ENCODE measurements at regions not wholly inside any gene's neighbourhood (a gene's known extent, or its start where the extent isn't known, plus 50 kb on each side); places are given as distances from the start of the nearest gene placed in this dataset.
"Not testable (repeated sequence)": the region's sequence is repeated elsewhere in the genome, so short reads cannot be mapped to it uniquely, and the experiment has no call there.

DNA sequence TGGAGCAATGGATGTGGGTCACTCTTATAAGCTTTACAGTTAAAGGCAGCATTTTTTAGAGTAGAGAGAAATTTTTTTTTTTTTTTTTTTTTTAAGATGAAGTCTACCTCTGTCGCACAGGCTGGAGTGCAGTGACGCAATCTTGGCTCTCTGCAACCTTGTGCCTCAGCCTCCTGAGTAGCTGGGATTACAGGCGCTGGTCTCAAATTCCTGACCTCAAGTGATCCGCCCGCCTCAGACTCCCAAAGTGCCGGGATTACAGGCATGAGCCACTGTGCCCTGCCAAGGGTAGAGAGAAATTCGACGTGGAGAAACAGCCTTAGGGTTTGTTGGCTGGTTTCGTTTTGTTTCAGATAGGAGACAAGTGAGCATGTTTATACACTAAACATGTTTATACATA, 594.2 kb upstream of the ADAMTS5 start:
- H4K20me1 ChIP-seq (ENCODE audit: insufficient read depth, low read depth, low read length) = no peaks in the 10 kb centered on the region
- H3K9me3 ChIP-seq (ENCODE audit: low read length) = peaks cover 11% of the 10 kb centered on the region
- H3K4me2 ChIP-seq (ENCODE audit: low read depth, low read length, poor library complexity, severe bottlenecking) = no peak overlapping the region
- no peak overlapping the region for H3K4me3 ChIP-seq (ENCODE audit: low read length)
- H3K27ac ChIP-seq (ENCODE audit: low read length) = no peak overlapping the region
- H3K9ac ChIP-seq (ENCODE audit: low read length) = no peak overlapping the region
- H3K4me1 ChIP-seq (ENCODE audit: low read length) = no peaks in the 10 kb centered on the region
- no peaks in the 10 kb centered on the region for H3K9me2 ChIP-seq (replicated peaks; ENCODE audit: insufficient read depth, low read length)
- H3K36me3 ChIP-seq (ENCODE audit: insufficient read depth, low read length) = no peaks in the 10 kb centered on the region
- H3K79me2 ChIP-seq (ENCODE audit: low read length) = no peaks in the 10 kb centered on the region
- H2AFZ ChIP-seq (ENCODE audit: low read length) = no peak overlapping the region
- DNase-seq = no peak
- no peaks in the 10 kb centered on the region for H3K27me3 ChIP-seq (ENCODE audit: low read length)

DNA sequence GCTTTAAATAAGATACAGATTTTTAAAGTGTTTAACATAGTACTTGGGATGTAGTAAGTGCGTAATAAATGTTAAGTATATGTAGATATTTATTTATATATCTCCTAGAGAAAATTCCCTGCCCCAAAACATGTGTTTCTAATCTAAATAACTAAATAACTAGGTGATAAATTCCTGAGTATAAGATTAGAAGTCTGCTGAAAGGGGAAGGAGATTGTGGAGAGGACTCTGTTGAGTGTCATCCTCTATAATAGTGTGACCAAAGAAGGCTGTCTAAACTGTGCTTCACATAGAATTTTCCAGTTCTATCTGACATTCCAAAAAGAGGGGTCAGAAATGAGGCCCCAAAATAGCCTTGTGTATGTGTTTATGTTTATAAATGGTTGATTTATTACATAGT, 590.5 kb upstream of the ADAMTS5 start:
- H3K36me3 ChIP-seq (ENCODE audit: insufficient read depth, low read length) = no peaks in the 10 kb centered on the region
- H3K9ac ChIP-seq (ENCODE audit: low read length) = no peak overlapping the region
- no peaks in the 10 kb centered on the region for H3K9me2 ChIP-seq (replicated peaks; ENCODE audit: insufficient read depth, low read length)
- H3K79me2 ChIP-seq (ENCODE audit: low read length) = no peaks in the 10 kb centered on the region
- DNase-seq = no peak
- no peaks in the 10 kb centered on the region for H3K27me3 ChIP-seq (ENCODE audit: low read length)
- H3K4me3 ChIP-seq (ENCODE audit: low read length) = no peak overlapping the region
- no peak overlapping the region for H3K4me2 ChIP-seq (ENCODE audit: low read depth, low read length, poor library complexity, severe bottlenecking)
- H3K27ac ChIP-seq (ENCODE audit: low read length) = no peak overlapping the region
- no peaks in the 10 kb centered on the region for H3K4me1 ChIP-seq (ENCODE audit: low read length)
- H3K9me3 ChIP-seq (ENCODE audit: low read length) = peaks cover 16% of the 10 kb centered on the region
- H4K20me1 ChIP-seq (ENCODE audit: insufficient read depth, low read depth, low read length) = no peaks in the 10 kb centered on the region
- no peak overlapping the region for H2AFZ ChIP-seq (ENCODE audit: low read length)

DNA sequence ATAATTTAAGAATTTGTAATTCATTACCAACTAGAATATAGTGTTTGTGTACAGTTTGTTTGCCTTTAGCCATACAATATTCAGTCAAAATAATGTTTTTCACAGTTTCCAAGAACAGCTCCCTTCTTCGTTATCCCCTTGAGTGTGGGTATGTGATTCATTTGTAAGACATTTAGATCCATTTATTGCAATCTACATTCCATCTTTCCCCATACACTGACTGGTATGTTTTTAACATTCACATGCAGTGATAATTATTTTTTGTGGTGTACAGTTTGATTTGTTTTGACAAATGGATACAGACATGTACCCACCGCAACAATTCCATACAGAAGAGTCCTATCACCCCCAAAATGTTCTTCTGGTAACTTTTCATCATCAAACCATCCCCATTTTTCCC, 589.1 kb upstream of the ADAMTS5 start:
- no peak for DNase-seq
- Histone ChIP-seq H3K79me2 (ENCODE audit: low read length) (no peaks in the 10 kb centered on the region), H2AFZ (ENCODE audit: low read length) (no peak overlapping the region), H3K4me1 (ENCODE audit: low read length) (no peaks in the 10 kb centered on the region), H3K4me3 (ENCODE audit: low read length) (no peak overlapping the region), H3K36me3 (ENCODE audit: insufficient read depth, low read length) (no peaks in the 10 kb centered on the region), H4K20me1 (ENCODE audit: insufficient read depth, low read depth, low read length) (no peaks in the 10 kb centered on the region), H3K27me3 (ENCODE audit: low read length) (no peaks in the 10 kb centered on the region), H3K9me3 (ENCODE audit: low read length) (peaks cover 19% of the 10 kb centered on the region), H3K9ac (ENCODE audit: low read length) (no peak overlapping the region), H3K4me2 (ENCODE audit: low read depth, low read length, poor library complexity, severe bottlenecking) (no peak overlapping the region), H3K27ac (ENCODE audit: low read length) (no peak overlapping the region), H3K9me2 (replicated peaks; ENCODE audit: insufficient read depth, low read length) (no peaks in the 10 kb centered on the region)

DNA sequence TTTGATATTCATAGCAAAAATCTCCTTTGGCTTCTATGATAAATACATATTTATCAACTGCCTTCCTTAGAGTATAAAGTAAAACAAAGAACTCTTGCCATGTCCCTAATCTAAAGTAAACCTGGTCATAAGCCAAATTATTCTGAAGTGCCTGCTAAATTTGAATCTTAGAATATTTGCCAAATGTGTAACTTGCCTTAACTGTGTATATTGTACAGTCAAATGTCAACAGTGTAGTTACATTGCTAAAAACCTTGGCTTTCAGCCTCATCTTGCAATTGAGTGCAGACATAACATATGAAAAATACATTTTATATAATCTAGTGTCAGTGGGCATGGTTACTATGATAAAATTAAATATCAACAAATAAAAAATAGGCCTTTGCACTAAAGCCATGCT, 583.4 kb upstream of the ADAMTS5 start:
- Histone ChIP-seq H4K20me1 (ENCODE audit: insufficient read depth, low read depth, low read length) (no peaks in the 10 kb centered on the region), H3K9ac (ENCODE audit: low read length) (no peak overlapping the region), H2AFZ (ENCODE audit: low read length) (no peak overlapping the region), H3K9me3 (ENCODE audit: low read length) (peaks cover 28% of the 10 kb centered on the region), H3K79me2 (ENCODE audit: low read length) (no peaks in the 10 kb centered on the region), H3K36me3 (ENCODE audit: insufficient read depth, low read length) (no peaks in the 10 kb centered on the region), H3K4me3 (ENCODE audit: low read length) (no peak overlapping the region), H3K9me2 (replicated peaks; ENCODE audit: insufficient read depth, low read length) (no peaks in the 10 kb centered on the region), H3K27ac (ENCODE audit: low read length) (no peak overlapping the region), H3K27me3 (ENCODE audit: low read length) (no peaks in the 10 kb centered on the region), H3K4me1 (ENCODE audit: low read length) (no peaks in the 10 kb centered on the region), H3K4me2 (ENCODE audit: low read depth, low read length, poor library complexity, severe bottlenecking) (no peak overlapping the region)
- DNase-seq = no peak

DNA sequence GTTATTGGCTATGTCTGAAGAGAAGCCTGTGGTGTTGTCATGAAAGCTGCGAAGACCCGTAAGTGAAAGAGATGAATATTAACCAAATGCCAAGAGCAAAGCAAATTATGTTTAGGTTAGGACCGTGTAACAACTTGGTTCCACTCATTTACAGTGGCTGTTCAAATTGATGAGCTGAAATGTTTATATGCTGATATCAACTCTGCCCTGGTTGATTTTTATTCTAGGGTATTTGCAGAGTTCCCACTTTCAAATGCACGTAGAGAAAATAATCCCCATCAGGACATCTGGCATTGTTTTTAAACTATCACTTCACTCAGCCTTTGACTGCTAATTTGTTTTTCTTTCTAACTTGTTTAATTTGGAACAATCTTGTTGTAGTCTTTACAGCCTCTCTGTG, 581.6 kb upstream of the ADAMTS5 start:
- DNase-seq = no peak
- H4K20me1 ChIP-seq (ENCODE audit: insufficient read depth, low read depth, low read length) = no peaks in the 10 kb centered on the region
- H3K36me3 ChIP-seq (ENCODE audit: insufficient read depth, low read length) = no peaks in the 10 kb centered on the region
- no peak overlapping the region for H3K4me3 ChIP-seq (ENCODE audit: low read length)
- no peaks in the 10 kb centered on the region for H3K27me3 ChIP-seq (ENCODE audit: low read length)
- H3K27ac ChIP-seq (ENCODE audit: low read length) = no peak overlapping the region
- no peak overlapping the region for H3K4me2 ChIP-seq (ENCODE audit: low read depth, low read length, poor library complexity, severe bottlenecking)
- H3K9me2 ChIP-seq (replicated peaks; ENCODE audit: insufficient read depth, low read length) = no peaks in the 10 kb centered on the region
- H3K4me1 ChIP-seq (ENCODE audit: low read length) = no peaks in the 10 kb centered on the region
- H3K9ac ChIP-seq (ENCODE audit: low read length) = no peak overlapping the region
- H3K79me2 ChIP-seq (ENCODE audit: low read length) = no peaks in the 10 kb centered on the region
- peaks cover 29% of the 10 kb centered on the region for H3K9me3 ChIP-seq (ENCODE audit: low read length)
- H2AFZ ChIP-seq (ENCODE audit: low read length) = no peak overlapping the region

DNA sequence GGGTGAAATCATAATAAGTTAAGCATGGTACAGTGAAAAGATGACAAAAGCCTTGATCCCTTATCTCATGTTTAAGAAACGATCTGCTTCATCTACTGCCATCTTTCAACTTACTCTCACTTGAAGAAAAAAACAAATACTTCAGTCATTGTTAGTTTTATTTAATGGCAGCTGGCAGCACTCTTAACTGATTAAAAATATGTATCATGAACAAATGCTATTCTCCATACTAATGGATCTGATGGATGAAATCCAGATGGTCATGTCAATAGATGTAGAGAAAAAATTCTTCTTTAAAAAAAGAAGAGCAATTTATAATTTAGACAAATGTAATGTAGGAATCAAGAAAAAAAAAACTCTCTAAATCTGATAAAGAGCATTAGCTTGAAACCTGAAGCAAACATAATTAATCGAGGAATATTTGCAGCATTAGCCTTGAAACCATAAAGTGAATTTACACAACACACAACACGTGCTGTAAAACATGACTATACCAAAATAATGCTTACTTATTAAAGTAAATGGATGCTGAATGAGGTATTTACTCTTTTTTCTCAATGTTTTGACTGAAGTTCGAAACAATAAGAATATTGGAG, 579.0 kb upstream of the ADAMTS5 start:
- Histone ChIP-seq H3K27me3 (ENCODE audit: low read length) (no peaks in the 10 kb centered on the region), H3K27ac (ENCODE audit: low read length) (no peak overlapping the region), H3K4me2 (ENCODE audit: low read depth, low read length, poor library complexity, severe bottlenecking) (no peak overlapping the region), H3K9me3 (ENCODE audit: low read length) (peaks cover 23% of the 10 kb centered on the region), H3K79me2 (ENCODE audit: low read length) (no peaks in the 10 kb centered on the region), H4K20me1 (ENCODE audit: insufficient read depth, low read depth, low read length) (no peaks in the 10 kb centered on the region), H3K9ac (ENCODE audit: low read length) (no peak overlapping the region), H3K36me3 (ENCODE audit: insufficient read depth, low read length) (no peaks in the 10 kb centered on the region), H2AFZ (ENCODE audit: low read length) (no peak overlapping the region), H3K4me3 (ENCODE audit: low read length) (no peak overlapping the region), H3K4me1 (ENCODE audit: low read length) (no peaks in the 10 kb centered on the region), H3K9me2 (replicated peaks; ENCODE audit: insufficient read depth, low read length) (no peaks in the 10 kb centered on the region)
- DNase-seq = no peak

DNA sequence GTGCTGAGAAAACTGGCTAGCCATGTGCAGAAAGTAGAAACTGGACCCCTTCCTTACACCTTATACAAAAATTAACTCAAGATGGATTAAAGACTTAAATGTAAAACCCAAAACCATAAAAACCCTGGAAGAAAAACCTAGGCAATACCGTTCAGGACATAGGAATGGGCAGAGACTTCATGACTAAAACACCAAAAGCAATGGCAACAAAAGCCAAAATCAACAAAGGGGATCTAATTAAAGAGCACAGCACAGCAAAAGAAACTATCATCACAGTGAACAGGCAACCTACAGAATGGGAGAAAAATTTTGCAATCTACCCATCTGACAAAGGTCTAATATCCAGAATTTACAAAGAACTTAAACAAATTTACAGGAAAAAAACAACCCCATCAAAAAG, 575.2 kb upstream of the ADAMTS5 start:
- not testable (repeated sequence) for H3K9me3 ChIP-seq (ENCODE audit: low read length); H3K4me2 ChIP-seq (ENCODE audit: low read depth, low read length, poor library complexity, severe bottlenecking)

DNA sequence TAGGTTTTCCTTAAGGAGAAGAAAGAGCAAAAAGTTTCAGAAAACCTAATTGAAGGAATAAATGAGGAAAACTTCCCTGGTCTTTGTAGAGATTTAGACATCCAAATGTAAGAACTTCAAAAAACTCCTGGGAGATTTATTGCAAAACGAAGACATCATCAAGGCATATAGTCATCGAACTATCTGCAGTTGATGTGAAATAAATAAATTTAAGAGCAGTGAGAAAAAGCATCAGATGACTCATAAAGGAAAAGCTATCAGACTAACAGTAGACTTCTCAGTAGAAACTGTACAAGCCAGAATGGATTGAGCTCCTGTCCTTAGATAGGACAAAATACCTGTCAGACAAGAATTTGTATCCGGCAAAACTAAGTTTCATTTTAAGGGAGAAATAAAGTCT, 569.4 kb upstream of the ADAMTS5 start:
- Histone ChIP-seq H3K27ac (ENCODE audit: low read length) (no peak overlapping the region), H2AFZ (ENCODE audit: low read length) (no peak overlapping the region), H3K9ac (ENCODE audit: low read length) (no peak overlapping the region), H3K9me3 (ENCODE audit: low read length) (peaks cover 15% of the 10 kb centered on the region; the same call in 1 of the 2 replicates), H3K4me3 (ENCODE audit: low read length) (no peak overlapping the region), H4K20me1 (ENCODE audit: insufficient read depth, low read depth, low read length) (no peaks in the 10 kb centered on the region), H3K9me2 (replicated peaks; ENCODE audit: insufficient read depth, low read length) (no peaks in the 10 kb centered on the region), H3K36me3 (ENCODE audit: insufficient read depth, low read length) (no peaks in the 10 kb centered on the region), H3K79me2 (ENCODE audit: low read length) (no peaks in the 10 kb centered on the region), H3K27me3 (ENCODE audit: low read length) (no peaks in the 10 kb centered on the region), H3K4me1 (ENCODE audit: low read length) (no peaks in the 10 kb centered on the region), H3K4me2 (ENCODE audit: low read depth, low read length, poor library complexity, severe bottlenecking) (no peak overlapping the region)
- DNase-seq = no peak

More for the DNA sequence above, 575.2 kb upstream of the ADAMTS5 start:
- not testable (repeated sequence) for H2AFZ ChIP-seq (ENCODE audit: low read length); H3K27me3 ChIP-seq (ENCODE audit: low read length); DNase-seq; H3K79me2 ChIP-seq (ENCODE audit: low read length); H3K36me3 ChIP-seq (ENCODE audit: insufficient read depth, low read length); H3K4me3 ChIP-seq (ENCODE audit: low read length); H3K27ac ChIP-seq (ENCODE audit: low read length); H3K9ac ChIP-seq (ENCODE audit: low read length); H4K20me1 ChIP-seq (ENCODE audit: insufficient read depth, low read depth, low read length); H3K9me2 ChIP-seq (replicated peaks; ENCODE audit: insufficient read depth, low read length); H3K4me1 ChIP-seq (ENCODE audit: low read length)

DNA sequence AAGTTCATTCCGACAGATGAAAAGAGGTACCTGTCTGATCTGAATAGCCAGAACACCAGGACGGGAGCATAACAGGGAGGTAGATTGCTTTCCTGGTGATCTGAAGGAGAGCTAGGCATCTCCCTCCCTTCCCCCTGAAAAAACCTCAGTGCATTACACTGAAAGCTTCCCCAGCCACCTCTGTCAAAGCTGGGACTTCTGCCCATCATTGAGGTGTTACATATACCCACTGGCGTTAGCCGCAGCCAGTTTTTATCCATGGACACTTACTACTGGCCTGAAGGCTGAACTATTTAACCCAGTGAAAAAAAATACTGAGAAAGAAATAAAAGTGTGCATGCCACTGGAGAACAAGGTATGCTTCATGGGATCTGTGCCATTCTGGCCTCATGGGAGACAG, 568.3 kb upstream of the ADAMTS5 start:
- Histone ChIP-seq H3K9me3 (ENCODE audit: low read length) (peaks cover 17% of the 10 kb centered on the region; the same call in 1 of the 2 replicates), H3K36me3 (ENCODE audit: insufficient read depth, low read length) (no peaks in the 10 kb centered on the region), H3K4me2 (ENCODE audit: low read depth, low read length, poor library complexity, severe bottlenecking) (no peak overlapping the region), H3K27me3 (ENCODE audit: low read length) (no peaks in the 10 kb centered on the region), H3K27ac (ENCODE audit: low read length) (no peak overlapping the region), H3K9me2 (replicated peaks; ENCODE audit: insufficient read depth, low read length) (no peaks in the 10 kb centered on the region), H3K79me2 (ENCODE audit: low read length) (no peaks in the 10 kb centered on the region), H3K4me3 (ENCODE audit: low read length) (no peak overlapping the region), H4K20me1 (ENCODE audit: insufficient read depth, low read depth, low read length) (no peaks in the 10 kb centered on the region), H3K9ac (ENCODE audit: low read length) (no peak overlapping the region), H3K4me1 (ENCODE audit: low read length) (no peaks in the 10 kb centered on the region), H2AFZ (ENCODE audit: low read length) (no peak overlapping the region)
- DNase-seq = no peak
